SK-N-SH (cell line): ENCODE measurements at regions not wholly inside any gene's neighbourhood (a gene's known extent, or its start where the extent isn't known, plus 50 kb on each side); places are given as distances from the start of the nearest gene placed in this dataset.
"Not testable (repeated sequence)": the region's sequence is repeated elsewhere in the genome, so short reads cannot be mapped to it uniquely, and the experiment has no call there.

Source experiments
- CTCF ChIA-PET: fragments of 300-600, 350-600 bp; formaldehyde crosslinking; extraction: SDS; loops from one replicate; lab custom pipeline; 2021; lab: Yijun Ruan, JAX
- POLR2A ChIA-PET: fragments of 350-600 bp; sonication (Branson Sonifier 250); formaldehyde crosslinking; extraction: SDS; loops from one replicate; lab custom pipeline; 2020; ENCODE audit warnings: antibody characterized with exemption, inconsistent platforms; lab: Yijun Ruan, JAX
- DNase-seq: peaks from one replicate; pipeline ENCODE4 v3.0.0; 2012
- H2AFZ ChIP-seq: fragments of 200-600 bp; sonication (generic); 2 replicates; pipeline ENCODE4 v1.8.1; 2016; ENCODE audit warnings: antibody characterized with exemption, mild to moderate bottlenecking, low read depth
- H3F3A ChIP-seq: fragments of 200-600 bp; sonication (generic); replicated peaks from 2 replicates; pipeline ENCODE3; 2016; ENCODE audit warnings: antibody characterized with exemption, mild to moderate bottlenecking; ENCODE audit not compliant: insufficient read depth
- H3K27ac ChIP-seq, 2 experiments: fragments of 200-500 bp in 1 of 2; fragments of 200-600 bp in 1 of 2; sonication (Bioruptor generic) in 1 of 2; sonication (generic), shearing (Covaris generic) in 1 of 2; 2 replicates each; pipeline versions ENCODE4 v1.5.1 to v1.6.1; 2014 to 2016; ENCODE audit warnings: low read depth in 2 of 2, inconsistent platforms in 1 of 2, low read length in 1 of 2, mild to moderate bottlenecking in 1 of 2, mixed read lengths in 1 of 2
- H3K27me3 ChIP-seq: fragments of 200-600 bp; sonication (generic), shearing (Covaris generic); 2 replicates; pipeline ENCODE4 v1.6.1; 2016; ENCODE audit warnings: mixed run types; ENCODE audit not compliant: insufficient read depth
- H3K36me3 ChIP-seq, 2 experiments: fragments of 200-500 bp in 1 of 2; fragments of 200-600 bp in 1 of 2; sonication (Bioruptor generic) in 1 of 2; sonication (generic) in 1 of 2; replicated peaks in 1 of 2; 2 replicates each; pipeline versions ENCODE3 to v1.5.1; 2014 to 2016; ENCODE audit warnings: low read length in 1 of 2, mild to moderate bottlenecking in 1 of 2; ENCODE audit not compliant: insufficient read depth in 2 of 2, control insufficient read depth in 1 of 2
- H3K4me1 ChIP-seq, 2 experiments: fragments of 200-500 bp in 1 of 2; fragments of 200-600 bp in 1 of 2; sonication (Bioruptor generic) in 1 of 2; sonication (generic), shearing (Covaris generic) in 1 of 2; 2 replicates each; pipeline versions ENCODE4 v1.5.1 to v1.6.1; 2014 to 2016; ENCODE audit warnings: low read depth in 1 of 2, low read length in 1 of 2, mixed run types in 1 of 2; ENCODE audit not compliant: insufficient read depth in 2 of 2, control insufficient read depth in 1 of 2
- H3K4me2 ChIP-seq: fragments of 200-600 bp; sonication (generic), shearing (Covaris generic); 2 replicates; pipeline ENCODE4 v1.6.1; 2017; ENCODE audit warnings: mixed run types
- H3K4me3 ChIP-seq, 2 experiments: fragments of 200-500 bp in 1 of 2; fragments of 200-600 bp in 1 of 2; sonication (Bioruptor generic) in 1 of 2; sonication (generic), shearing (Covaris generic) in 1 of 2; 2 replicates each; pipeline versions ENCODE4 v1.5.1 to v1.8.1; 2014 to 2016; ENCODE audit warnings: low read depth in 2 of 2, inconsistent platforms in 1 of 2, low read length in 1 of 2, mild to moderate bottlenecking in 1 of 2, mixed read lengths in 1 of 2, moderate library complexity in 1 of 2
- H3K79me2 ChIP-seq: fragments of 200-600 bp; sonication (generic); 2 replicates; pipeline ENCODE4 v1.8.1; 2017; ENCODE audit warnings: mild to moderate bottlenecking; ENCODE audit not compliant: insufficient read depth
- H3K9ac ChIP-seq: fragments of 200-600 bp; sonication (generic); 2 replicates; pipeline ENCODE4 v1.6.1; 2017; ENCODE audit warnings: mixed run types
- H3K9me2 ChIP-seq: fragments of 200-600 bp; sonication (generic); 2 replicates; pipeline ENCODE4 v1.6.1; 2017; ENCODE audit warnings: mixed run types
- H3K9me3 ChIP-seq: fragments of 200-600 bp; sonication (generic); 2 replicates; pipeline ENCODE4 v1.6.1; 2017; ENCODE audit warnings: mixed run types, mild to moderate bottlenecking, moderate library complexity
- H4K20me1 ChIP-seq: fragments of 200-600 bp; sonication (generic); 2 replicates; pipeline ENCODE4 v1.6.1; 2017; ENCODE audit warnings: mild to moderate bottlenecking, mixed run types; ENCODE audit not compliant: insufficient read depth
- CTCF ChIP-seq: fragments of 200-600 bp; sonication (generic); IDR thresholded peaks from 2 replicates; pipeline ENCODE4 v1.6.1; 2017; ENCODE audit warnings: antibody characterized with exemption, mild to moderate bottlenecking, moderate library complexity
- ELF1 ChIP-seq: IDR thresholded peaks from 2 replicates; pipeline ENCODE4 v1.4.0; 2012
- EP300 ChIP-seq, 2 experiments: IDR thresholded peaks; 2 replicates each; pipeline versions ENCODE4 v1.4.0 to v1.6.1; 2012; ENCODE audit warnings: borderline replicate concordance in 1 of 2, low read depth in 1 of 2, low read length in 1 of 2
- FOXM1 ChIP-seq: IDR thresholded peaks from 2 replicates; pipeline ENCODE4 v1.4.0; 2012; ENCODE audit warnings: low read depth, mild to moderate bottlenecking
- GABPA ChIP-seq: IDR thresholded peaks from 2 replicates; pipeline ENCODE4 v1.4.0; 2012; ENCODE audit warnings: low read depth, mild to moderate bottlenecking
- GATA2 ChIP-seq: sonication (generic); formaldehyde crosslinking; IDR thresholded peaks from 2 replicates; pipeline ENCODE4 v1.5.0; 2020; ENCODE audit warnings: mild to moderate bottlenecking, missing genetic modification reagents
- MEF2A ChIP-seq: IDR thresholded peaks from 2 replicates; pipeline ENCODE4 v1.4.0; 2012; ENCODE audit warnings: low read depth, borderline replicate concordance
- POLR2AphosphoS5 ChIP-seq: IDR thresholded peaks from 2 replicates; pipeline ENCODE4 v1.6.1; 2012; ENCODE audit warnings: low read depth, low read length
- RAD21 ChIP-seq: IDR thresholded peaks from 2 replicates; pipeline ENCODE4 v1.6.1; 2012; ENCODE audit warnings: mild to moderate bottlenecking, low read length
- RCOR1 ChIP-seq: fragments of 150-350 bp; IDR thresholded peaks from 2 replicates; pipeline ENCODE4 v1.6.1; 2017; ENCODE audit warnings: antibody characterized with exemption, low read length
- RFX5 ChIP-seq: IDR thresholded peaks from 2 replicates; pipeline ENCODE4 v1.6.1; 2012; ENCODE audit warnings: mild to moderate bottlenecking, improper control_type of control experiment, low read length
- RXRA ChIP-seq: IDR thresholded peaks from 2 replicates; pipeline ENCODE4 v1.4.0; 2012; ENCODE audit warnings: low read depth, mild to moderate bottlenecking, borderline replicate concordance
- SIN3A ChIP-seq: IDR thresholded peaks from 2 replicates; pipeline ENCODE4 v1.6.1; 2012; ENCODE audit warnings: low read depth, mild to moderate bottlenecking, low read length, moderate library complexity, borderline replicate concordance
- SMC3 ChIP-seq: IDR thresholded peaks from 2 replicates; pipeline ENCODE4 v1.6.1; 2012; ENCODE audit warnings: low read depth, low read length, improper control_type of control experiment
- TCF12 ChIP-seq: IDR thresholded peaks from 2 replicates; pipeline ENCODE4 v1.4.0; 2012
- TEAD4 ChIP-seq: IDR thresholded peaks from 2 replicates; pipeline ENCODE4 v1.4.0; 2012; ENCODE audit warnings: mild to moderate bottlenecking, borderline replicate concordance; ENCODE audit not compliant: insufficient read depth
- USF2 ChIP-seq: fragments of 150-350 bp; IDR thresholded peaks from 2 replicates; pipeline ENCODE4 v1.6.1; 2017; ENCODE audit warnings: antibody characterized with exemption, low read length, low read depth, borderline replicate concordance
- WGBS: methylation state at CpG from one replicate; pipeline ENCODE4 v1.1.6; 2017; ENCODE audit warnings: low lambda C conversion rate; 5-methylcytosine and 5-hydroxymethylcytosine counted together
- TF ChIP-seq, protein P1 (sequence below): IDR thresholded peaks from 2 replicates; pipeline ENCODE4 v1.4.0; 2012; ENCODE audit warnings: low read depth, borderline replicate concordance

- H4K20me1 ChIP-seq, H3K27ac ChIP-seq, H3K4me2 ChIP-seq, H2AFZ ChIP-seq, DNase-seq, H3K9me3 ChIP-seq, H3K36me3 ChIP-seq, H3K4me3 ChIP-seq, H3K9me2 ChIP-seq, H3K27me3 ChIP-seq, POLR2A ChIA-PET, H3F3A ChIP-seq, H3K4me1 ChIP-seq, H3K79me2 ChIP-seq, H3K9ac ChIP-seq: not testable (repeated sequence)
- CTCF ChIA-PET = interaction anchor here (1.3 kb wide), 1 partner anchor 9 kb away, joined by 5 read pairs; no protein-coding TSS in a partner anchor
- WGBS = 87% methylated on average over 9 of the region's 9 CpGs
Observed at GRCh38 chr4:146104052-146104451, 71.5 kb upstream of the LSM6 start.

DNA sequence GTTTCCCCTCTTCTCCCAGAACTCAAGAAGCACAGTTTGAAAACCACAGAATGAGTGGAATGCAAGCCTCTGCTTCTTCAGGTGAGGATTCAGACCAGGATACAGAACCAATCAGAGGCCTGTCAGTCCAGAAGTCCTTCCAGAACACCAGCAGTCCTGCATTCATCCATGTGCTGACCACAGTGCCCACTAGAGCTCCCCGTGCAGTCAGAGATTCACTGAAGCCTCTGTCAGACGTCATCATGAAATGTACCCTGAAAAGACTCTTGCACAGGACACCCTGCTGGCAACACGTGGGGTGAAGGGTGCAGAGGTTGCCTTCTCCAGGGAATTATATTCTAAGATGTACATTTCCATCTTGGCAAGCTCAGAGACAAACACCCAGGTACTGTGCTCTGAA, 75.9 kb upstream of the LSM6 start:
- Histone ChIP-seq H3K27me3 (no peaks in the 10 kb centered on the region), H3K79me2 (no peaks in the 10 kb centered on the region), H2AFZ (no peak overlapping the region; the same call in 1 of the 2 replicates), H3K4me1 (no peaks in the 10 kb centered on the region), H3K4me3 (no peak overlapping the region), H3K36me3 (no peaks in the 10 kb centered on the region), H3K4me2 (no peak overlapping the region), H3K9me3 (no peaks in the 10 kb centered on the region), H3K9ac (no peak overlapping the region), H3K27ac (no peak overlapping the region), H3K9me2 (no peaks in the 10 kb centered on the region), H3F3A (no peaks in the 10 kb centered on the region), H4K20me1 (no peaks in the 10 kb centered on the region)
- TF ChIP-seq TCF12 (no peak), RXRA (no peak), SMC3 (no peak), USF2 (no peak), RFX5 (no peak), RCOR1 (no peak), POLR2AphosphoS5 (no peak), FOXM1 (no peak), ELF1 (no peak), GABPA (no peak), EP300 (IDR thresholded peaks at IDR 0.05; ENCODE audit: borderline replicate concordance in 1 of 2, low read depth in 1 of 2, low read length in 1 of 2) (no peak), RAD21 (no peak), MEF2A (no peak), SIN3A (no peak), GATA2 (CRISPR knock-in tag) (no peak), TEAD4 (no peak), CTCF (no peak)
- TF ChIP-seq, protein P1, sequence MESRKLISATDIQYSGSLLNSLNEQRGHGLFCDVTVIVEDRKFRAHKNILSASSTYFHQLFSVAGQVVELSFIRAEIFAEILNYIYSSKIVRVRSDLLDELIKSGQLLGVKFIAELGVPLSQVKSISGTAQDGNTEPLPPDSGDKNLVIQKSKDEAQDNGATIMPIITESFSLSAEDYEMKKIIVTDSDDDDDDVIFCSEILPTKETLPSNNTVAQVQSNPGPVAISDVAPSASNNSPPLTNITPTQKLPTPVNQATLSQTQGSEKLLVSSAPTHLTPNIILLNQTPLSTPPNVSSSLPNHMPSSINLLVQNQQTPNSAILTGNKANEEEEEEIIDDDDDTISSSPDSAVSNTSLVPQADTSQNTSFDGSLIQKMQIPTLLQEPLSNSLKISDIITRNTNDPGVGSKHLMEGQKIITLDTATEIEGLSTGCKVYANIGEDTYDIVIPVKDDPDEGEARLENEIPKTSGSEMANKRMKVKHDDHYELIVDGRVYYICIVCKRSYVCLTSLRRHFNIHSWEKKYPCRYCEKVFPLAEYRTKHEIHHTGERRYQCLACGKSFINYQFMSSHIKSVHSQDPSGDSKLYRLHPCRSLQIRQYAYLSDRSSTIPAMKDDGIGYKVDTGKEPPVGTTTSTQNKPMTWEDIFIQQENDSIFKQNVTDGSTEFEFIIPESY = no peak
- 57% methylated on average over 3 of the region's 3 CpGs for WGBS
- CTCF ChIA-PET = interaction anchor here (1.2 to 1.5 kb wide), 3 partner anchors 13 to 20 kb away, joined by 3 read pairs; no protein-coding TSS in a partner anchor
- POLR2A ChIA-PET = interaction anchor here (0.7 kb wide), 1 partner anchor 11 kb away, joined by 3 read pairs; no protein-coding TSS in a partner anchor
- DNase-seq = no peak
